GM10266 (cell line): ENCODE measurements at regions not wholly inside any gene's neighbourhood (a gene's known extent, or its start where the extent isn't known, plus 50 kb on each side); places are given as distances from the start of the nearest gene placed in this dataset.

ENCODE experiments used
- DNase-seq: peaks from one replicate; pipeline ENCODE4 v3.0.0; 2012; ENCODE audit errors: extremely low spot score
- CTCF ChIP-seq: IDR thresholded peaks from 2 replicates; pipeline ENCODE4 v1.5.1; 2012; ENCODE audit warnings: mild to moderate bottlenecking, low read depth; ENCODE audit not compliant: control insufficient read depth, insufficient read depth; ENCODE audit errors: missing control alignments

GRCh38 chr13:104204177-104204576 is 1138.0 kb upstream of the SLC10A2 start:
- no peak for TF ChIP-seq CTCF
- DNase-seq = no peak

- TF ChIP-seq CTCF = no peak
- DNase-seq = no peak
Observed at GRCh38 chr13:104198801-104199200, 1132.6 kb upstream of the SLC10A2 start.

- DNase-seq = no peak
- TF ChIP-seq CTCF = no peak
Observed at GRCh38 chr13:104196611-104197010, 1130.4 kb upstream of the SLC10A2 start.

- no peak for TF ChIP-seq CTCF
- no peak for DNase-seq
Observed at GRCh38 chr13:104181526-104182231, 1115.5 kb upstream of the SLC10A2 start.

- no peak for DNase-seq
- TF ChIP-seq CTCF = no peak
Observed at GRCh38 chr13:104170980-104171555, 1104.9 kb upstream of the SLC10A2 start.

- no peak for DNase-seq
- no peak for TF ChIP-seq CTCF
Observed at GRCh38 chr13:104163866-104164630, 1097.8 kb upstream of the SLC10A2 start.

GRCh38 chr13:104160536-104160935 is 1094.3 kb upstream of the SLC10A2 start:
- no peak for TF ChIP-seq CTCF
- no peak for DNase-seq
